HG03354 (cell line): ENCODE measurements at regions not wholly inside any gene's neighbourhood (a gene's known extent, or its start where the extent isn't known, plus 50 kb on each side); places are given as distances from the start of the nearest gene placed in this dataset.
"Not testable (repeated sequence)": the region's sequence is repeated elsewhere in the genome, so short reads cannot be mapped to it uniquely, and the experiment has no call there.

Source experiments
- ATAC-seq: cut with Tn5 transposase; IDR thresholded peaks from one replicate; pipeline ENCODE4 v1.9.1; 2021; ENCODE audit warnings: mild to moderate bottlenecking; ENCODE audit not compliant: unreplicated experiment, poor library complexity, severe bottlenecking

GRCh38 chr15:84533705-84534104 is 67.1 kb upstream of the ZSCAN2 start:
- ATAC-seq = not testable (repeated sequence)

- not testable (repeated sequence) for ATAC-seq
These were observed 66.1 kb upstream of the ZSCAN2 start for GRCh38 chr15:84534561-84535235.

GRCh38 chr15:84536181-84536580 is 64.6 kb upstream of the ZSCAN2 start:
- ATAC-seq = not testable (repeated sequence)

- not testable (repeated sequence) for ATAC-seq
These were observed 56.2 kb upstream of the ZSCAN2 start for GRCh38 chr15:84544586-84544985.

GRCh38 chr15:84547150-84547549 is 53.7 kb upstream of the ZSCAN2 start:
- not testable (repeated sequence) for ATAC-seq

GRCh38 chr15:84550503-84550902 is 50.3 kb upstream of the ZSCAN2 start:
- not testable (repeated sequence) for ATAC-seq
